HCT116 (cell line): ENCODE measurements at regions not wholly inside any gene's neighbourhood (a gene's known extent, or its start where the extent isn't known, plus 50 kb on each side); places are given as distances from the start of the nearest gene placed in this dataset.

Source experiments
- ATAC-seq: fragments of 200-7000 bp; cut with Tn5 transposase; 2 replicates; pipeline ENCODE4 v1.9.1; 2020; ENCODE audit warnings: mild to moderate bottlenecking, moderate library complexity
- BruUV-seq: library from RNA; stranded (reverse); fragments of 400-500 nt; replicated peaks from 2 replicates; lab custom pipeline; 2021; lab: Mats Ljungman, UMichigan
- CTCF ChIA-PET: fragments of 300-600 bp; sonication (Branson Sonifier 250); formaldehyde crosslinking; loops from one replicate; lab custom pipeline; 2021; ENCODE audit warnings: antibody characterized with exemption; lab: Charles Lee
- POLR2A ChIA-PET: fragments of 300-600, 350-600 bp; sonication (Branson Sonifier 250); formaldehyde crosslinking; loops from one replicate; lab custom pipeline; 2021; ENCODE audit warnings: antibody characterized with exemption; lab: Charles Lee
- RAD21 ChIA-PET, 2 experiments: fragments of 300-600 bp; sonication (Branson Sonifier 250); formaldehyde crosslinking; loops; one replicate each; lab custom pipeline; 2023; ENCODE audit warnings: low total read pairs in 2 of 2; ENCODE audit not compliant: uncharacterized antibody in 2 of 2, unreplicated experiment in 2 of 2, low non-redundant PET in 1 of 2; lab: Charles Lee
- DNase-seq: peaks from one replicate; pipeline ENCODE4 v3.0.0-alpha.2; 2010; ENCODE audit warnings: low read depth, low spot score
- H2AFZ ChIP-seq: fragments of 200-600 bp; shearing (Covaris generic), sonication (generic); 2 replicates; pipeline ENCODE4 v1.6.1; 2017; ENCODE audit warnings: low read depth, mixed run types, mixed read lengths, antibody characterized with exemption, low read length; ENCODE audit not compliant: poor library complexity, severe bottlenecking
- H3K27ac ChIP-seq: 2 replicates; pipeline ENCODE4 v1.5.1; 2012; ENCODE audit warnings: low read depth, low read length
- H3K27me3 ChIP-seq: fragments of 200-600 bp; sonication (generic); 2 replicates; pipeline ENCODE4 v1.6.1; 2016; ENCODE audit warnings: mixed run types, low read length, mixed read lengths; ENCODE audit not compliant: insufficient read depth
- H3K36me3 ChIP-seq, 2 experiments: fragments of 200-500 bp in 1 of 2; fragments of 200-600 bp in 1 of 2; sonication (Bioruptor generic) in 1 of 2; sonication (generic) in 1 of 2; 2 replicates each; pipeline versions ENCODE4 v1.5.1 to v1.6.1; 2014 to 2016; ENCODE audit warnings: low read length in 2 of 2, inconsistent platforms in 1 of 2, mixed read lengths in 1 of 2, mixed run types in 1 of 2; ENCODE audit not compliant: insufficient read depth in 2 of 2, control insufficient read depth in 1 of 2
- H3K4me1 ChIP-seq, 2 experiments: fragments of 200-600 bp in 1 of 2; sonication (generic) in 1 of 2; 2 replicates each; pipeline versions ENCODE4 v1.5.1 to v1.6.1; 2012 to 2017; ENCODE audit warnings: low read length in 2 of 2, inconsistent platforms in 1 of 2, mild to moderate bottlenecking in 1 of 2, mixed read lengths in 1 of 2, mixed run types in 1 of 2, moderate library complexity in 1 of 2; ENCODE audit not compliant: insufficient read depth in 2 of 2, control insufficient read depth in 1 of 2
- H3K4me2 ChIP-seq: fragments of 200-600 bp; sonication (generic); 2 replicates; pipeline ENCODE4 v1.6.1; 2017; ENCODE audit warnings: mixed run types, low read length, mixed read lengths
- H3K4me3 ChIP-seq, 2 experiments: fragments of 200-600 bp in 1 of 2; sonication (generic) in 1 of 2; replicated peaks in 1 of 2; 2 replicates each; pipeline ENCODE4 v1.5.1; 2011 to 2016; ENCODE audit warnings: low read length in 2 of 2, control low read depth in 1 of 2, low read depth in 1 of 2, mild to moderate bottlenecking in 1 of 2, mixed read lengths in 1 of 2, mixed run types in 1 of 2
- H3K79me2 ChIP-seq: fragments of 200-600 bp; sonication (generic); 2 replicates; pipeline ENCODE4 v1.6.1; 2017; ENCODE audit warnings: mild to moderate bottlenecking, mixed run types, low read length, moderate library complexity, mixed read lengths; ENCODE audit not compliant: insufficient read depth
- H3K9ac ChIP-seq: fragments of 200-600 bp; sonication (generic); 2 replicates; pipeline ENCODE4 v1.6.1; 2016; ENCODE audit warnings: low read length, mixed read lengths
- H3K9me2 ChIP-seq: fragments of 200-600 bp; sonication (generic), shearing (Covaris generic); 2 replicates; pipeline ENCODE4 v1.6.1; 2017; ENCODE audit warnings: mixed run types, mild to moderate bottlenecking, moderate library complexity; ENCODE audit not compliant: insufficient read depth
- H3K9me3 ChIP-seq, 2 experiments: fragments of 200-500 bp in 1 of 2; fragments of 200-600 bp in 1 of 2; sonication (Bioruptor generic) in 1 of 2; sonication (generic) in 1 of 2; 2 replicates each; pipeline ENCODE4 v1.6.1; 2014 to 2017; ENCODE audit warnings: low read length in 2 of 2, mixed read lengths in 2 of 2, inconsistent platforms in 1 of 2, low read depth in 1 of 2, mild to moderate bottlenecking in 1 of 2, mixed run types in 1 of 2, moderate library complexity in 1 of 2; ENCODE audit not compliant: control insufficient read depth in 1 of 2, insufficient read depth in 1 of 2
- H4K20me1 ChIP-seq: fragments of 200-600 bp; sonication (generic), shearing (Covaris generic); 2 replicates; pipeline ENCODE4 v1.6.1; 2017; ENCODE audit warnings: mixed run types, mild to moderate bottlenecking, moderate library complexity; ENCODE audit not compliant: insufficient read depth
- ATF3 ChIP-seq: IDR thresholded peaks from 2 replicates; pipeline ENCODE4 v1.6.1; 2012
- CBX3 ChIP-seq: IDR thresholded peaks from 2 replicates; pipeline ENCODE4 v1.6.1; 2012; ENCODE audit warnings: low read depth
- CTCF ChIP-seq, 3 experiments: fragments of 200-600 bp in 1 of 3; sonication (generic) in 1 of 3; IDR thresholded peaks in 2 of 3; conservative IDR thresholded peaks in 1 of 3; 2 replicates each; pipeline ENCODE4 v1.5.1; 2012 to 2017; ENCODE audit warnings: low read depth in 2 of 3, low read length in 2 of 3, antibody characterized with exemption in 1 of 3, borderline replicate concordance in 1 of 3, control low read depth in 1 of 3, mild to moderate bottlenecking in 1 of 3, mixed read lengths in 1 of 3, mixed run types in 1 of 3, moderate library complexity in 1 of 3; ENCODE audit not compliant: insufficient read depth in 1 of 3
- EZH2 ChIP-seq: fragments of 200-600 bp; sonication (generic); IDR thresholded peaks from 2 replicates; pipeline ENCODE4 v1.6.1; 2017; ENCODE audit warnings: antibody characterized with exemption, mixed run types
- JUND ChIP-seq: IDR thresholded peaks from 2 replicates; pipeline ENCODE4 v1.6.1; 2012
- POLR2AphosphoS5 ChIP-seq: IDR thresholded peaks from 2 replicates; pipeline ENCODE4 v1.6.1; 2011; ENCODE audit warnings: mild to moderate bottlenecking, low read depth, low read length, moderate library complexity
- ZBTB33 ChIP-seq: IDR thresholded peaks from 2 replicates; pipeline ENCODE4 v1.6.1; 2011; ENCODE audit warnings: mild to moderate bottlenecking, low read length, moderate library complexity; ENCODE audit not compliant: insufficient replicate concordance; ENCODE audit errors: extremely low read depth
- intact Hi-C: fragments of 100-400 bp; cut with micrococcal nuclease; formaldehyde crosslinking; loops from 2 replicates; pipeline ENCODE4 v1.10.0; 2022

GRCh38 chr16:64136743-64137142 is 985.1 kb downstream of the CDH11 start:
- CTCF ChIA-PET: no interaction called here
- no peak overlapping the region for H3K27ac ChIP-seq
- H3K9me3 ChIP-seq: peaks cover 6 to 21% of the 10 kb centered on the region in 2 experiments; a peak in 2 of 4 replicates
- H3K4me1 ChIP-seq: no peaks in the 10 kb centered on the region
- ATAC-seq (no peak), DNase-seq (no peak)
- no peak overlapping the region for H3K4me3 ChIP-seq
- TF ChIP-seq ATF3 (no peak), CBX3 (no peak), EZH2 (no peak), JUND (no peak), ZBTB33 (no peak), POLR2AphosphoS5 (no peak), CTCF (IDR thresholded peaks at IDR 0.05 in 2 of 3, conservative IDR thresholded peaks at IDR 0.05 in 1 of 3; ENCODE audit: borderline replicate concordance in 1 of 3, insufficient read depth in 1 of 3, low read depth in 2 of 3, low read length in 2 of 3) (no peak)
- no peaks in the 10 kb centered on the region for H3K36me3 ChIP-seq
- no peak overlapping the region for H3K4me2 ChIP-seq
- intact Hi-C loops: no loop called here
- no peaks in the 10 kb centered on the region for H3K9me2 ChIP-seq
- BruUV-seq: no TSS peak
- RAD21 ChIA-PET: no interaction called here
- no peaks in the 10 kb centered on the region for H3K79me2 ChIP-seq
- H4K20me1 ChIP-seq: no peaks in the 10 kb centered on the region
- no peaks in the 10 kb centered on the region for H3K27me3 ChIP-seq
- no peak overlapping the region for H2AFZ ChIP-seq
- POLR2A ChIA-PET: no interaction called here
- no peak overlapping the region for H3K9ac ChIP-seq
